ENCODE measurements at regions not wholly inside any gene's neighbourhood (a gene's known extent, or its start where the extent isn't known, plus 50 kb on each side); places are given as distances from the start of the nearest gene placed in this dataset.

DNA sequence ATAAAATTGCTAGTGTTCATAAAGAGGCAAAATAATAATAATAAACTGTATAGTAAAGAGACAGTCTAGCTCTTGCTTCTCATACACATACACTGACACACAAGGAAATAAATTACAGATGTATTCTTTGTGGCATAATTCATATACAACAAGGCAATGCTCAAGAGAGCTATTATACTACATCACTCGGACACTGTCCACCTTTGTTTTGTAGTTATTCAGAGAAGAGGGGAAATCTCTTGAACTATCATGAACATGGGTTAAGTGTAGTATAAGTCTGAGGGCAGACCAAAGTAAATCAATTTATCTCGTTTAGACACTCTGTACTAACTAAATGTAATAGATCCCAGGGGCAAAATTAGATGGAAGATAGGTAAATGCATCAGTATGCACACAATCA lies 72.7 kb upstream of the PHIP start:
- ChIA-PET POLR2A (no interaction called here), CTCF (interaction anchor here (1.4 kb wide), 1 partner anchor 32 kb away, joined by 3 read pairs; no protein-coding TSS in a partner anchor)
- TF ChIP-seq CTCF (IDR thresholded peaks at IDR 0.05; ENCODE audit: control extremely low read depth, extremely low read depth, low read depth, missing control alignments) = no peak
- DNase-seq (ENCODE audit: extremely low spot score) = no peak

DNA sequence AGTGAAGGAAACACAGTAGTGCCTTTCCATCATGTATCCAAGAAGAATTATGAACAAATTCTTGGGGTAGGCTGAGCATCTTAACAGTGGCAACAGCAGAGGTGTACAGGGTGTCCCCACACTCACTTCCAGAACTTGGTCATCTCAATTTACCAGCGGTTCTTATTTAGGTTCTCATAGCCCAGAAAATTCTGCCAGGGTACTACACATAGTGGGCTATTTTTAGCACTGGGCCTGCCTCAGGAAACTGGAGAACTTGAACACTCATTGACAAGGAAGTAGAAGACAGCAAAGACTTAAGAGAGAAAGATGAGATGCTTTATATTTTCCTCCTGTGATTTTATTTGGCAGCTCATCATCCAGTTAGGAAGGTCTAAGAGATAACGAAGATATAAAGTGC lies 71.8 kb upstream of the PHIP start:
- POLR2A ChIA-PET = no interaction called here
- CTCF ChIA-PET = interaction anchor here (1.1 kb wide), 1 partner anchor 16 kb away, joined by 3 read pairs; no protein-coding TSS in a partner anchor
- no peak for TF ChIP-seq CTCF (IDR thresholded peaks at IDR 0.05; ENCODE audit: control extremely low read depth, extremely low read depth, low read depth, missing control alignments)
- no peak for DNase-seq (ENCODE audit: extremely low spot score)

DNA sequence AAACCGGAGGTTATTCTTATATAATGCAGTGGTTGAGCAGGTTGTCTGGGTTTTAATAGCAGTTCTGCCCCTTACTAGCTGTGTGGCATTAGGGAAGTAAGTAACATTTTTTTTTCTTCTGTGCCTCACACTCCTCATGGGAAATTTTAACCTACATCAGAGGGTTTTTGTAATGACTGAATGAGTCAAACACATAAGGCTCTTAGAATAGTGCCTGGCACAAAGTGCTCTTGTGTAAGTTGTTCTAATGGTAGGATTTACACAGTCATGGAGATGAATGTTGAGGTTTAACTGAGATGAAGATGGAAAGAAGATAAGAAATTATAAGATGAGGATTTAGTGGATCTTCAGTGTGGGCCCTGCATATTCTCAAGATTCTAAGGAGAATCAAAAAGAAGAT lies 68.4 kb upstream of the PHIP start:
- no peak for TF ChIP-seq CTCF (IDR thresholded peaks at IDR 0.05; ENCODE audit: control extremely low read depth, extremely low read depth, low read depth, missing control alignments)
- DNase-seq (ENCODE audit: extremely low spot score) = no peak
- CTCF ChIA-PET = no interaction called here
- POLR2A ChIA-PET = no interaction called here

GRCh38 chr6:79145301-79145700 lies 67.2 kb upstream of the PHIP start:
- no peak for TF ChIP-seq CTCF (IDR thresholded peaks at IDR 0.05; ENCODE audit: control extremely low read depth, extremely low read depth, low read depth, missing control alignments)
- no peak for DNase-seq (ENCODE audit: extremely low spot score)
- ChIA-PET CTCF (interaction anchor here (1.4 kb wide), 2 partner anchors 12 to 20 kb away, joined by 3 to 4 read pairs; no protein-coding TSS in a partner anchor), POLR2A (interaction anchor here (0.5 kb wide), 1 partner anchor 68 kb away, joined by 3 read pairs; no protein-coding TSS in a partner anchor)

- ChIA-PET CTCF (interaction anchor here (1.1 to 1.6 kb wide), 2 partner anchors 40 to 65 kb away, joined by 3 read pairs; partner anchors contain the start of gene PHIP), POLR2A (no interaction called here)
- DNase-seq (ENCODE audit: extremely low spot score) = no peak
- TF ChIP-seq CTCF (IDR thresholded peaks at IDR 0.05; ENCODE audit: control extremely low read depth, extremely low read depth, low read depth, missing control alignments) = no peak
These were observed 65.4 kb upstream of the PHIP start for GRCh38 chr6:79143320-79143898.

DNA sequence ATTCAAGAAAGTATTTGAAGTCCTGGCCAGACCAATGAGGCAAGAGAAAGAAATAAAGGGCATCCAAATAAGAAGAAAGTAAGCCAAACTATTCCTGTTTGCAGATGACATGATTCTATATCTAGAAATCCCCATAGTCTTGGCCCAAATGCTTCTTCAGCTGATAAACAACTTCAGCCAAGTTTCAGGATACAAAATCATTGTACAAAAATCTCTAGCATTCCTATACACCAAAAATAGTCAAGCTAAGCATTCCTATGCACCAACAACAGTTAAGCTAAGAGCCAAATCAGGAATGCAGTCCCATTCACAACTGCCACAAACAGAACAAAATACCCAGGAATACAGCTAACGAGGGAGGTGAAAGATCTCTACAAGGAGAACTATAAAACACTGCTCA lies 60.1 kb upstream of the PHIP start:
- CTCF ChIA-PET = interaction anchor here (1.4 kb wide), 1 partner anchor 16 kb away, joined by 3 read pairs; no protein-coding TSS in a partner anchor
- no peak for DNase-seq (ENCODE audit: extremely low spot score)
- TF ChIP-seq CTCF (IDR thresholded peaks at IDR 0.05; ENCODE audit: control extremely low read depth, extremely low read depth, low read depth, missing control alignments) = no peak
- POLR2A ChIA-PET = no interaction called here
